Ovary (tissue), 7 donors: ENCODE measurements at regions not wholly inside any gene's neighbourhood (a gene's known extent, or its start where the extent isn't known, plus 50 kb on each side); places are given as distances from the start of the nearest gene placed in this dataset.

Experiments
- DNase-seq, 5 donors: peaks; one replicate each; pipeline ENCODE4 v3.0.0-alpha.2; 2019 to 2020
- H3K27ac ChIP-seq, 2 donors: fragments of 200-600 bp; one replicate each; pipeline versions ENCODE4 v1.5.1 to v1.8.0; 2019 to 2022
- H3K27me3 ChIP-seq: fragments of 200-600 bp; one replicate; pipeline ENCODE4 v1.8.0; 2022
- H3K36me3 ChIP-seq: fragments of 200-600 bp; sonication (generic); one replicate; pipeline ENCODE4 v1.5.1; 2019
- H3K4me1 ChIP-seq: one replicate; pipeline ENCODE4 v1.8.1; 2013; ENCODE audit warnings: mild to moderate bottlenecking, moderate library complexity; ENCODE audit not compliant: insufficient read depth
- H3K4me3 ChIP-seq: fragments of 200-600 bp; sonication (generic); one replicate; pipeline ENCODE4 v1.5.1; 2017
- H3K9me3 ChIP-seq, 2 donors: fragments of 200-600 bp in 1 of 2; sonication (generic) in 1 of 2; one replicate each; pipeline versions ENCODE4 v1.5.1 to v1.8.1; 2013 to 2019; ENCODE audit warnings: mild to moderate bottlenecking in 1 of 2, moderate library complexity in 1 of 2
- EP300 ChIP-seq: sonication (generic); formaldehyde crosslinking; IDR thresholded peaks from one replicate; pipeline ENCODE4 v1.6.1; 2017; ENCODE audit warnings: antibody characterized with exemption
- POLR2A ChIP-seq: fragments of 450-650 bp; IDR thresholded peaks from one replicate; pipeline ENCODE4 v1.6.1; 2017; ENCODE audit warnings: antibody characterized with exemption, mild to moderate bottlenecking, moderate library complexity
- WGBS, 3 donors: extraction: QIAGEN DNeasy Blood & Tissue Kit in 1 of 3; methylation state at CpG; one replicate each; pipeline versions ENCODE4 v1.1.5 to v1.1.7; 2013 to 2017; 5-methylcytosine and 5-hydroxymethylcytosine counted together
- intact Hi-C, 4 donors: fragments of 100-400 bp; cut with DNase I; formaldehyde crosslinking; loops; one replicate each; pipeline versions ENCODE4 v1.11.0 to v1.15.1; 2022 to 2023
- TF ChIP-seq, protein P1 (sequence below), 3 donors: fragments of 450-650 bp in 2 of 3; fragments of 200-600 bp in 1 of 3; IDR thresholded peaks; one replicate each; pipeline versions ENCODE4 v1.5.1 to v1.8.0; 2016 to 2022; ENCODE audit warnings: antibody characterized with exemption in 3 of 3, mild to moderate bottlenecking in 1 of 3
- donor health status: DM: no; HTN: no; CAD: no; lungs with moderate emphysema.
- donor health status: DM: no; HTN: no; CAD: no.
- donor health status: Bipolar disorder and iron deficiency.
- donor health status: DM: no; HTN: no; CAD: no.
- donor health status: DM: yes; HTN: yes; CAD: no.

GRCh38 chr13:104976986-104977385 lies 1558.5 kb downstream of the EFNB2 start:
- no peak overlapping the region for H3K27ac ChIP-seq
- intact Hi-C loops = no loop called here
- no peak for DNase-seq
- 61 to 76% (median 74%) methylated on average over 2 of the region's 2 CpGs for WGBS, 3 donors
- no peaks in the 10 kb centered on the region for H3K4me1 ChIP-seq
- H3K4me3 ChIP-seq = no peak overlapping the region
- TF ChIP-seq EP300 (no peak), POLR2A (no peak)
- TF ChIP-seq, protein P1, sequence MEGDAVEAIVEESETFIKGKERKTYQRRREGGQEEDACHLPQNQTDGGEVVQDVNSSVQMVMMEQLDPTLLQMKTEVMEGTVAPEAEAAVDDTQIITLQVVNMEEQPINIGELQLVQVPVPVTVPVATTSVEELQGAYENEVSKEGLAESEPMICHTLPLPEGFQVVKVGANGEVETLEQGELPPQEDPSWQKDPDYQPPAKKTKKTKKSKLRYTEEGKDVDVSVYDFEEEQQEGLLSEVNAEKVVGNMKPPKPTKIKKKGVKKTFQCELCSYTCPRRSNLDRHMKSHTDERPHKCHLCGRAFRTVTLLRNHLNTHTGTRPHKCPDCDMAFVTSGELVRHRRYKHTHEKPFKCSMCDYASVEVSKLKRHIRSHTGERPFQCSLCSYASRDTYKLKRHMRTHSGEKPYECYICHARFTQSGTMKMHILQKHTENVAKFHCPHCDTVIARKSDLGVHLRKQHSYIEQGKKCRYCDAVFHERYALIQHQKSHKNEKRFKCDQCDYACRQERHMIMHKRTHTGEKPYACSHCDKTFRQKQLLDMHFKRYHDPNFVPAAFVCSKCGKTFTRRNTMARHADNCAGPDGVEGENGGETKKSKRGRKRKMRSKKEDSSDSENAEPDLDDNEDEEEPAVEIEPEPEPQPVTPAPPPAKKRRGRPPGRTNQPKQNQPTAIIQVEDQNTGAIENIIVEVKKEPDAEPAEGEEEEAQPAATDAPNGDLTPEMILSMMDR (IDR thresholded peaks at IDR 0.05) = no peak
- no peaks in the 10 kb centered on the region for H3K36me3 ChIP-seq
- no peaks in the 10 kb centered on the region for H3K27me3 ChIP-seq
- no peaks in the 10 kb centered on the region for H3K9me3 ChIP-seq

DNA sequence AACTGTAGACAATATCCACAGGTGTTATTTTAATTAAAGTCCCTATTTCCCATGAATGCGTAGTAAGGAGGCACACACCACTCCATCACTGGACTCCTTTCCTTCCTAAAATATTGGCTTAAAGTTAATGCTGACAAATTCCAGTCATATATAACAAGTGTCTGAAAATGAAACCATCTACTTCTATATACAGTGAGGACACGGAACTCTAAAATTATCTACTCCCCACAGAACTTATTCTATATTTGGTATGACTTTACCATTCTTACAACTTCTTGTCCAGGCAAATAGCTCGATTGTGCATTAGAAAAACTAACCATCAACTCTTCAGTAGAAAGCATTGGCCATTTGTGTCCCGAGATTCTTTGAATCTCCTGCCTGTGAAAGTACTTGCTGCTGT lies 1560.2 kb downstream of the EFNB2 start:
- H3K36me3 ChIP-seq = no peaks in the 10 kb centered on the region
- no peak overlapping the region for H3K27ac ChIP-seq
- 61 to 64% (median 61%) methylated on average over 4 of the region's 4 CpGs for WGBS, 3 donors
- DNase-seq = no peak
- intact Hi-C loops = no loop called here
- H3K4me3 ChIP-seq = no peak overlapping the region
- H3K27me3 ChIP-seq = no peaks in the 10 kb centered on the region
- no peaks in the 10 kb centered on the region for H3K9me3 ChIP-seq
- TF ChIP-seq POLR2A (no peak), EP300 (no peak)
- TF ChIP-seq, protein P1 (IDR thresholded peaks at IDR 0.05) = no peak
- H3K4me1 ChIP-seq = no peaks in the 10 kb centered on the region

DNA sequence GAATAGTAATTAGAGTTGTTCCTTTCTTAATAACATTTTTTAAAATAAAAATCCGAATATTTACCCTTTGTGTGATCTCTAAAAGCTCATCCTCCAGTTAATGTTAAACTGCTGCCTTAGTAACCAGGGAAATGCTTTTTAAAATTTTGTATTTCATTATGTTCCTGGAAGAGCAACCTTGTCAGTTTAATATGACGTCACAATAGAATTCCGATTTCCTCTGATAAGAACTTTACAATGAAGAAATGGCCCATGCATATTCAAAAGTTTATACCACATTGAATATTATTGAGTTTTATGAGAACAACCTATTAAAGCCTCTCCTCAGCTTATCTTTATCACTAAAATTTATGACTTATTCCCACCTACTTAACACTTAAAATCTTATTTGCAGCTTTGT lies 1566.6 kb downstream of the EFNB2 start:
- H3K27ac ChIP-seq = no peak overlapping the region
- H3K9me3 ChIP-seq = no peaks in the 10 kb centered on the region
- DNase-seq = no peak
- WGBS, 3 donors = 89 to 92% (median 92%) methylated on average over 3 of the region's 3 CpGs
- H3K36me3 ChIP-seq = no peaks in the 10 kb centered on the region
- TF ChIP-seq EP300 = no peak
- TF ChIP-seq POLR2A = no peak
- TF ChIP-seq, protein P1 (IDR thresholded peaks at IDR 0.05) = no peak
- intact Hi-C loops = no loop called here
- no peak overlapping the region for H3K4me3 ChIP-seq
- peaks cover 3% of the 10 kb centered on the region for H3K27me3 ChIP-seq
- H3K4me1 ChIP-seq = no peaks in the 10 kb centered on the region

DNA sequence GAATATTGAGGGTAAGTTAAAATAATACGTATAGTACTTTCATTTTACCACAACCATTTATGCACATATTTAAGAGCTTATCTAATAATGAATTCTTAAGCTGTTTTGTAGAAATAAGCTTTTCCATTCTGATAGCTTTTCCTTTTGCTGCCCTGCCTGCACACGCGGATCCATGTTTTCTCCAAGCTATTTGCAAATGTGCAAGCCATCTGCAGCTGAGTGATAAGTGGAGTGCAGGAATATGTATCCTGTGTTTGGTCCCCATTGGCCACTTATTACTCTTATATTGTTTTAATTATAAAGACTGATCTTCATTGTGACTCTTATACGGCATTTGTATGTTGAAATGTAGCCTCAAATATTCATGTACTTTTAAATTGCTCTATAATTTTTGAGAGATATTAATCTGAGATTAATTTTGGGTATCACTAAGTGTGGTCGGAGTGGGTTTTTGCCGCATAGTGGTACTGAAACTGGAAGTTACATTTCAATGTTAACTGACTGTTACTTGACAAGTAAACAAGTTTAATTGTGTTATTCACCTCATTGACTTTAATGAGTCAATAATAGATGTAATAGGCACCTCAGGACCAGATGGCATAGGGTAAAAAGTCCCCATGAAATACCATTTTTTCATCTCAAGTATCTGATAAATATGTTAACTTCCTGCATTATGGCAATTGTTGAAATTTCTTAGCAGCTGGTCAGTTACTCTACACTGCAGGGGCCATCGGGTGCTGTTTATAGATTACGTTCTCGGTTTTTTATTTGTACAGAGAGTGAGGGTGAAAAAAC lies 1567.4 kb downstream of the EFNB2 start:
- no peak overlapping the region for H3K27ac ChIP-seq
- peaks cover 3% of the 10 kb centered on the region for H3K27me3 ChIP-seq
- WGBS, 3 donors = 65 to 83% (median 68%) methylated on average over 9 of the region's 9 CpGs
- no peaks in the 10 kb centered on the region for H3K36me3 ChIP-seq
- H3K4me1 ChIP-seq = no peaks in the 10 kb centered on the region
- no peak for TF ChIP-seq EP300
- no peak for TF ChIP-seq POLR2A
- TF ChIP-seq, protein P1 (IDR thresholded peaks at IDR 0.05) = no peak
- no peak for DNase-seq
- H3K4me3 ChIP-seq = no peak overlapping the region
- intact Hi-C loops = no loop called here
- no peaks in the 10 kb centered on the region for H3K9me3 ChIP-seq
